Stimulated activated CD4-positive, alpha-beta T cell treated with anti-CD3 and anti-CD28 coated beads, TNF-alpha, amount 100 ng/mL, for 24 hours (primary cell): ENCODE measurements at regions not wholly inside any gene's neighbourhood (a gene's known extent, or its start where the extent isn't known, plus 50 kb on each side); places are given as distances from the start of the nearest gene placed in this dataset.

Experiments
- DNase-seq, 3 experiments: peaks; one replicate each; pipeline ENCODE4 v3.0.0-alpha.2; 2020; ENCODE audit warnings: low read depth in 3 of 3

- DNase-seq, result no peak
Observed at GRCh38 chr9:80235752-80236151, 664.0 kb downstream of the TLE4 start.

GRCh38 chr9:80233906-80234305, 662.1 kb downstream of the TLE4 start:
- no peak for DNase-seq

- DNase-seq, result no peak
Observed at GRCh38 chr9:80233102-80233843, 661.5 kb downstream of the TLE4 start.

GRCh38 chr9:80231318-80232236, 659.8 kb downstream of the TLE4 start:
- no peak for DNase-seq

GRCh38 chr9:80223897-80224296, 652.1 kb downstream of the TLE4 start:
- DNase-seq, result no peak

GRCh38 chr9:80222466-80223169, 650.9 kb downstream of the TLE4 start:
- DNase-seq, result no peak

- DNase-seq, result no peak
Observed at GRCh38 chr9:80218328-80218727, 646.6 kb downstream of the TLE4 start.

- DNase-seq, result no peak
Observed at GRCh38 chr9:80213613-80214012, 641.8 kb downstream of the TLE4 start.

GRCh38 chr9:80208696-80209095, 636.9 kb downstream of the TLE4 start:
- DNase-seq, result no peak

GRCh38 chr9:80204054-80204453, 632.3 kb downstream of the TLE4 start:
- DNase-seq, result no peak

GRCh38 chr9:80197661-80198060, 625.9 kb downstream of the TLE4 start:
- DNase-seq, result no peak

GRCh38 chr9:80191108-80191507, 619.3 kb downstream of the TLE4 start:
- DNase-seq, result no peak

GRCh38 chr9:80188579-80188978, 616.8 kb downstream of the TLE4 start:
- DNase-seq, result no peak

- no peak for DNase-seq
Observed at GRCh38 chr9:80185112-80185738, 613.5 kb downstream of the TLE4 start.

- DNase-seq, result no peak
Observed at GRCh38 chr9:80177949-80178480, 606.2 kb downstream of the TLE4 start.

- DNase-seq, result no peak
Observed at GRCh38 chr9:80175286-80176150, 603.8 kb downstream of the TLE4 start.

- DNase-seq, result no peak
Observed at GRCh38 chr9:80163889-80164288, 592.1 kb downstream of the TLE4 start.

- DNase-seq, result no peak
Observed at GRCh38 chr9:80158554-80159170, 586.9 kb downstream of the TLE4 start.

- no peak for DNase-seq
Observed at GRCh38 chr9:80158131-80158530, 586.4 kb downstream of the TLE4 start.

- DNase-seq, result no peak
Observed at GRCh38 chr9:80157561-80157983, 585.8 kb downstream of the TLE4 start.
